Progenitor cell of endocrine pancreas (in vitro differentiated cells): ENCODE measurements at regions not wholly inside any gene's neighbourhood (a gene's known extent, or its start where the extent isn't known, plus 50 kb on each side); places are given as distances from the start of the nearest gene placed in this dataset.

Experiments
- DNase-seq: peaks from one replicate; pipeline ENCODE4 v3.0.0; 2021; ENCODE audit warnings: low spot score; ENCODE audit not compliant: unreplicated experiment
- H3K27ac Mint-ChIP-seq: 2 replicates; pipeline ENCODE4 v1.8.0; 2021; ENCODE audit warnings: mild to moderate bottlenecking, moderate library complexity, mixed read lengths
- H3K27me3 Mint-ChIP-seq: 2 replicates; pipeline ENCODE4 v1.8.0; 2021; ENCODE audit warnings: mixed read lengths
- H3K36me3 Mint-ChIP-seq: 2 replicates; pipeline ENCODE4 v1.8.0; 2022; ENCODE audit warnings: mixed read lengths; ENCODE audit not compliant: insufficient read depth
- H3K4me1 Mint-ChIP-seq: 2 replicates; pipeline ENCODE4 v1.8.0; 2021; ENCODE audit warnings: low read depth, mixed read lengths
- H3K4me3 Mint-ChIP-seq: 2 replicates; pipeline ENCODE4 v1.8.0; 2021; ENCODE audit warnings: low read depth, mild to moderate bottlenecking, moderate library complexity, mixed read lengths
- H3K9me3 Mint-ChIP-seq: 2 replicates; pipeline ENCODE4 v1.8.0; 2021; ENCODE audit warnings: low read depth, mixed read lengths
- CTCF ChIP-seq: fragments of 200-600 bp; sonication (generic); IDR thresholded peaks from one replicate; pipeline ENCODE4 v1.5.0; 2021; ENCODE audit warnings: antibody characterized with exemption, mild to moderate bottlenecking; ENCODE audit not compliant: unreplicated experiment

GRCh38 chr18:25726298-25726697 lies 364.1 kb downstream of the SS18 start:
- no peak for TF ChIP-seq CTCF
- H3K27ac Mint-ChIP-seq: no peak overlapping the region
- H3K4me3 Mint-ChIP-seq: no peak overlapping the region
- H3K9me3 Mint-ChIP-seq: peaks cover 17% of the 10 kb centered on the region
- peaks cover 32% of the 10 kb centered on the region for H3K27me3 Mint-ChIP-seq
- DNase-seq: no peak
- H3K4me1 Mint-ChIP-seq: no peaks in the 10 kb centered on the region
- H3K36me3 Mint-ChIP-seq: peaks cover 3% of the 10 kb centered on the region

GRCh38 chr18:25725501-25725900 lies 364.9 kb downstream of the SS18 start:
- Mint-ChIP-seq H3K27me3 (peaks cover 32% of the 10 kb centered on the region), H3K4me1 (no peaks in the 10 kb centered on the region), H3K27ac (no peak overlapping the region), H3K36me3 (peaks cover 2% of the 10 kb centered on the region), H3K4me3 (no peak overlapping the region), H3K9me3 (peaks cover 10% of the 10 kb centered on the region)
- no peak for TF ChIP-seq CTCF
- no peak for DNase-seq

GRCh38 chr18:25724997-25725396 lies 365.4 kb downstream of the SS18 start:
- no peak for DNase-seq
- Mint-ChIP-seq H3K27me3 (peaks cover 32% of the 10 kb centered on the region), H3K36me3 (no peaks in the 10 kb centered on the region), H3K4me1 (no peaks in the 10 kb centered on the region), H3K9me3 (peaks cover 5% of the 10 kb centered on the region), H3K4me3 (no peak overlapping the region), H3K27ac (no peak overlapping the region)
- no peak for TF ChIP-seq CTCF

- no peaks in the 10 kb centered on the region for H3K36me3 Mint-ChIP-seq
- peaks cover 3% of the 10 kb centered on the region for H3K9me3 Mint-ChIP-seq
- no peak for DNase-seq
- H3K4me3 Mint-ChIP-seq: no peak overlapping the region
- TF ChIP-seq CTCF: no peak
- H3K27ac Mint-ChIP-seq: no peak overlapping the region
- peaks cover 26% of the 10 kb centered on the region for H3K27me3 Mint-ChIP-seq
- no peaks in the 10 kb centered on the region for H3K4me1 Mint-ChIP-seq
Observed at GRCh38 chr18:25724121-25724520, 366.3 kb downstream of the SS18 start.

GRCh38 chr18:25713103-25713502 lies 361.1 kb upstream of the ZNF521 start:
- Mint-ChIP-seq H3K27ac (no peak overlapping the region), H3K4me1 (no peaks in the 10 kb centered on the region), H3K9me3 (peaks cover 17% of the 10 kb centered on the region), H3K36me3 (peaks cover 1% of the 10 kb centered on the region), H3K4me3 (no peak overlapping the region), H3K27me3 (peaks cover 31% of the 10 kb centered on the region)
- DNase-seq: no peak
- TF ChIP-seq CTCF: no peak
